Uterus (tissue), 3 donors: ENCODE measurements at regions not wholly inside any gene's neighbourhood (a gene's known extent, or its start where the extent isn't known, plus 50 kb on each side); places are given as distances from the start of the nearest gene placed in this dataset.
A peak's percentile ranks its signal among the peaks of the same experiment; 100 is the strongest.

Experiments
- DNase-seq, 2 donors: peaks; one replicate each; pipeline ENCODE4 v3.0.0-alpha.2; 2019 to 2020
- H3K27ac ChIP-seq, 2 donors: fragments of 200-600 bp; sonication (generic); 1 replicate in 1 of 2; 2 replicates in 1 of 2; pipeline ENCODE4 v1.5.1; 2016 to 2018
- H3K27me3 ChIP-seq, 2 donors: fragments of 200-600 bp; sonication (generic); one replicate each; pipeline ENCODE4 v1.5.1; 2018 to 2019; ENCODE audit warnings: control low read depth in 1 of 2
- H3K36me3 ChIP-seq, 2 donors: fragments of 200-600 bp; sonication (generic); one replicate each; pipeline ENCODE4 v1.5.1; 2019; ENCODE audit warnings: control low read depth in 1 of 2
- H3K4me1 ChIP-seq, 2 donors: fragments of 200-600 bp; sonication (generic); one replicate each; pipeline ENCODE4 v1.5.1; 2018 to 2019; ENCODE audit warnings: control low read depth in 1 of 2
- H3K4me3 ChIP-seq, 2 donors: fragments of 200-600 bp; sonication (generic); 1 replicate in 1 of 2; 2 replicates in 1 of 2; pipeline ENCODE4 v1.5.1; 2018 to 2019; ENCODE audit warnings: mild to moderate bottlenecking in 1 of 2
- H3K9me3 ChIP-seq, 2 donors: fragments of 200-600 bp; sonication (generic); one replicate each; pipeline ENCODE4 v1.5.1; 2019; ENCODE audit warnings: control low read depth in 1 of 2
- POLR2A ChIP-seq, 2 donors: fragments of 450-650 bp; IDR thresholded peaks; one replicate each; pipeline ENCODE4 v1.6.1; 2016; ENCODE audit warnings: antibody characterized with exemption in 2 of 2, mild to moderate bottlenecking in 1 of 2, moderate library complexity in 1 of 2
- intact Hi-C: fragments of 100-400 bp; cut with DNase I; formaldehyde crosslinking; loops from one replicate; pipeline ENCODE4 v1.15.1; 2023; ENCODE audit warnings: low total_unique reads
- TF ChIP-seq, protein P1 (sequence below), 4 experiments: fragments of 200-600 bp in 2 of 4; fragments of 450-650 bp in 2 of 4; sonication (generic) in 2 of 4; IDR thresholded peaks; one replicate each; pipeline ENCODE4 v1.5.1; 2016 to 2019; ENCODE audit warnings: antibody characterized with exemption in 4 of 4, mild to moderate bottlenecking in 2 of 4, moderate library complexity in 1 of 4
- donor health status: DM: yes; HTN: yes; CAD: no.

DNA sequence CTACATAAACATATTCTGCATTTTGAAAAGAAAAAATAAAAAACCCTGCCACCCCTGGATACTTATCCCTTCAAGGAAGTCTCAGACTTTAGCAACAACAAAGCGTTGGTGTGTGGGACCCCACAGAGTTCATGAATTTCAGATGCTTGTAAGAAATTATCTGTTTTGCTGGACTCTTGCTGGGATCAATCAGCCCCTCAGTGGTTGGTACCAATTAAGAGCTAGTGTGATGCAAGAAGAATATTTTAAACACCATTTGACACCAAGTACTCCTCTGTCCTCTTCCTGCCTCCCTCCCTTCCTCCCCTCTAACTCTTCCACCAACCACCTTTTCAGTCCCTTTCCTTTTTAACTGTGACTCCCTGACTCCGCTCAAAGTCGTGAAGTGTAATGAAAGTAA, 51.5 kb downstream of the SST start:
- DNase-seq, result no peak
- H3K27ac ChIP-seq, result no peak overlapping the region
- H3K9me3 ChIP-seq, result no peaks in the 10 kb centered on the region
- H3K4me3 ChIP-seq, result no peak overlapping the region
- TF ChIP-seq, protein P1, sequence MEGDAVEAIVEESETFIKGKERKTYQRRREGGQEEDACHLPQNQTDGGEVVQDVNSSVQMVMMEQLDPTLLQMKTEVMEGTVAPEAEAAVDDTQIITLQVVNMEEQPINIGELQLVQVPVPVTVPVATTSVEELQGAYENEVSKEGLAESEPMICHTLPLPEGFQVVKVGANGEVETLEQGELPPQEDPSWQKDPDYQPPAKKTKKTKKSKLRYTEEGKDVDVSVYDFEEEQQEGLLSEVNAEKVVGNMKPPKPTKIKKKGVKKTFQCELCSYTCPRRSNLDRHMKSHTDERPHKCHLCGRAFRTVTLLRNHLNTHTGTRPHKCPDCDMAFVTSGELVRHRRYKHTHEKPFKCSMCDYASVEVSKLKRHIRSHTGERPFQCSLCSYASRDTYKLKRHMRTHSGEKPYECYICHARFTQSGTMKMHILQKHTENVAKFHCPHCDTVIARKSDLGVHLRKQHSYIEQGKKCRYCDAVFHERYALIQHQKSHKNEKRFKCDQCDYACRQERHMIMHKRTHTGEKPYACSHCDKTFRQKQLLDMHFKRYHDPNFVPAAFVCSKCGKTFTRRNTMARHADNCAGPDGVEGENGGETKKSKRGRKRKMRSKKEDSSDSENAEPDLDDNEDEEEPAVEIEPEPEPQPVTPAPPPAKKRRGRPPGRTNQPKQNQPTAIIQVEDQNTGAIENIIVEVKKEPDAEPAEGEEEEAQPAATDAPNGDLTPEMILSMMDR (IDR thresholded peaks at IDR 0.05), result no peak
- no peak for TF ChIP-seq POLR2A (IDR thresholded peaks at IDR 0.05)
- no peaks in the 10 kb centered on the region for H3K4me1 ChIP-seq
- no peaks in the 10 kb centered on the region for H3K27me3 ChIP-seq
- no peaks in the 10 kb centered on the region for H3K36me3 ChIP-seq
- intact Hi-C loops, result no loop called here

DNA sequence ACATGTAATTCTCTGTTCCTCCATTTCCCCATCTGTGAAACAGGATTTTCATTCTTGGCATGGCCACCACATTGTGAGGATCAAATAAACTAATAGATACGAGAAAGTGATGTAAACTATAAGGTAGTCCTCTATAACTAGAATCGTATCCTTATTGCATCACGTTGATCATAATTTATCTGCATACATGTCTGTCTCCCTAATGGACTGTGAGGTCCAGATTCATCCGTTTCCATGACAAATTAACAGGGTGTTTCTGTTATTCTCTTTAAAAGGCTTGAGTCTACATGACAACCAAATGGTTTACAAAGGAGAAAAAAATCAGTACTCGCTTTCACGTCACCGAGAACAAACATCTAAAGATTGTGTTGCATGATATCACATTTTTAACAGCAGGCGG, 53.0 kb downstream of the SST start:
- TF ChIP-seq, protein P1 (IDR thresholded peaks at IDR 0.05), result no peak
- no peak for TF ChIP-seq POLR2A (IDR thresholded peaks at IDR 0.05)
- Histone ChIP-seq H3K36me3 (no peaks in the 10 kb centered on the region), H3K9me3 (no peaks in the 10 kb centered on the region), H3K4me3 (no peak overlapping the region), H3K27ac (no peak overlapping the region), H3K27me3 (no peaks in the 10 kb centered on the region), H3K4me1 (no peaks in the 10 kb centered on the region)
- intact Hi-C loops, result no loop called here
- no peak for DNase-seq

DNA sequence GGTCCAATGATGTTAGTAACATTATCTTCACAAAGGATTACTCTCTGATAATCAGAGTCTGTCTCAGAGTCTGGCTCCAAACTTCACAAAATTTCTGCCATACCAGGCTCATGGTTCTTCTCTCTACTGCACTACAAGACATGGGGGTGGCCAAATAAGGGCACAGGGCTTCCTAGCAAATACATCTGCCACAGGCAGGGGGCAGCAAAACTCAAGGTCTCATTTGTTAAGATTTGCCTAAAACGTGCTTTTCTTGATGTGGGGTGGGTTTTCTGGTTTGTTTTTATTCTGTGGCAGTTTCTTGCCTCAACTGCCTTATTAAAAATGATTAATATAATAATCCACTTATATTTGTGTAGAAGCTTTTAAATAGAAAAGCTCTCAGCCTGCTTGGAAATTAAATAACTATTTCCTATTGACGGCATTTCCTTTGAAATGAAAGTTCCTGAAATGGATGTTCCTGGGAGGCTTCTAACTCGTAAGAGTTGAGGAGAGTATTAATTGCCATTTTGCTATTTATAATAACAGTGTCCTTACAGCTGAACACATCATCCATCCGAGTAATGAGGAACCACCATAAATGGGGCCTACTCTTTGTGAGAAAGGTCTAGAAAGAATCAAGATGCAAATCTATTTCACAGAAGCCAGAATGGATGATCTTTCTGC, 53.8 kb downstream of the SST start:
- Histone ChIP-seq H3K9me3 (no peaks in the 10 kb centered on the region), H3K27me3 (no peaks in the 10 kb centered on the region), H3K36me3 (no peaks in the 10 kb centered on the region), H3K4me1 (no peaks in the 10 kb centered on the region), H3K4me3 (no peak overlapping the region), H3K27ac (no peak overlapping the region)
- intact Hi-C loops, result no loop called here
- TF ChIP-seq, protein P1 (IDR thresholded peaks at IDR 0.05), result peak; percentile 25 to 49 (median 44)
- no peak for TF ChIP-seq POLR2A (IDR thresholded peaks at IDR 0.05)
- peak in 1 of 2 donors; percentile 28 for DNase-seq

DNA sequence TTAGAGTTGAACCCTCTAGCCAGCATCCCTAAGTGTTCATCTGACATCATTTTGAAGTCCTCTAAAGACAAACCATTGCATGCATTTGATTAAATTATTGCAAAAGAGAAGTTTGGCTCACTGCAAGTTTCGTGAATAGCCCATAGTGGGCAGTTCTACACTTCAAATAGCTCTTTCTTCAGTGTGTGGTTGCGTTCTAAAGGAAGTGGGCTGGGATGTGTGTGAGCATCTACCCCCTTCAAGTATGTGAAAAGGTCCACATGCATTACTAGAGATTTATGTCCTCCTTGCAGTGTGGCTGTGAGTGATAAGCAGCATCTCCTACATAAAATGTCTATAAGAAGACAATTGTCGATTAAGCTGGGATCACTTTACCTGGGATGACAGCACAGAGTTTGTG, 54.6 kb downstream of the SST start:
- TF ChIP-seq, protein P1 (IDR thresholded peaks at IDR 0.05), result no peak
- no peak for TF ChIP-seq POLR2A (IDR thresholded peaks at IDR 0.05)
- H3K4me3 ChIP-seq, result no peak overlapping the region
- no peaks in the 10 kb centered on the region for H3K36me3 ChIP-seq
- intact Hi-C loops, result no loop called here
- no peaks in the 10 kb centered on the region for H3K4me1 ChIP-seq
- H3K27me3 ChIP-seq, result no peaks in the 10 kb centered on the region
- no peak for DNase-seq
- no peak overlapping the region for H3K27ac ChIP-seq
- no peaks in the 10 kb centered on the region for H3K9me3 ChIP-seq

DNA sequence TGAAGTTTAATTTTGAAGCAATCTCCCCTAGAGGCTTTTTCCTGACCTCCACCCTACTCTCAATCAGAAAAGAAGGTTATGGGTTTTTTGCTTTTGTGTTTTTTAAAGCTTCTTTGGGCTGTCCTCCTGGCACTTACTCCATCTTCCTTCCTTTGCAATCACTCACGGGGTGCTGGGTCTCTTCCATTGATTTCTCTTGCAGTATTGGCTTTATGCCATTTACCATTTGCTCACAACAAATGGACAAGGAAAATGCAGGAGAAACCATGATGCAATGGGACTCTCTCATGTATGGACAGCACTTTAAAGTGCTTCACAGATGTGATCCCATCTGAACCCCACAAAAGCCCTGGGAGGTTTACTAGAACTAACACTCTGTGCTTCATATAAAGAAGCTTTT, 57.5 kb downstream of the SST start:
- DNase-seq, result no peak
- TF ChIP-seq, protein P1 (IDR thresholded peaks at IDR 0.05), result no peak
- TF ChIP-seq POLR2A (IDR thresholded peaks at IDR 0.05), result no peak
- no peaks in the 10 kb centered on the region for H3K4me1 ChIP-seq
- no peaks in the 10 kb centered on the region for H3K9me3 ChIP-seq
- H3K27me3 ChIP-seq, result no peaks in the 10 kb centered on the region
- intact Hi-C loops, result no loop called here
- no peaks in the 10 kb centered on the region for H3K36me3 ChIP-seq
- H3K4me3 ChIP-seq, result no peak overlapping the region
- H3K27ac ChIP-seq, result no peak overlapping the region
